Neuronal stem cell (in vitro differentiated cells): ENCODE measurements at regions not wholly inside any gene's neighbourhood (a gene's known extent, or its start where the extent isn't known, plus 50 kb on each side); places are given as distances from the start of the nearest gene placed in this dataset.

Experiments used
- DNase-seq: peaks from one replicate; pipeline ENCODE4 v3.0.0-alpha.2; 2013; ENCODE audit warnings: low spot score
- H2AFZ ChIP-seq: one replicate; pipeline ENCODE4 v1.6.1; 2013; ENCODE audit warnings: mild to moderate bottlenecking, low read length, inconsistent platforms
- H2AK5ac ChIP-seq: 2 replicates; pipeline ENCODE4 v1.6.1; 2013; ENCODE audit warnings: low read depth, mild to moderate bottlenecking, inconsistent platforms, low read length, moderate library complexity, mixed read lengths
- H2BK120ac ChIP-seq: 2 replicates; pipeline ENCODE4 v1.6.1; 2013; ENCODE audit warnings: low read depth, mild to moderate bottlenecking, inconsistent platforms, low read length, moderate library complexity, mixed read lengths
- H2BK12ac ChIP-seq: one replicate; pipeline ENCODE4 v1.6.1; 2013; ENCODE audit warnings: low read length, inconsistent platforms
- H2BK15ac ChIP-seq: 2 replicates; pipeline ENCODE4 v1.6.1; 2013; ENCODE audit warnings: mild to moderate bottlenecking, low read length, inconsistent platforms, mixed read lengths
- H2BK5ac ChIP-seq: one replicate; pipeline ENCODE4 v1.6.1; 2013; ENCODE audit warnings: inconsistent platforms, mild to moderate bottlenecking, low read length, moderate library complexity
- H3K14ac ChIP-seq: one replicate; pipeline ENCODE4 v1.6.1; 2013; ENCODE audit warnings: low read length, inconsistent platforms
- H3K18ac ChIP-seq: 2 replicates; pipeline ENCODE4 v1.6.1; 2013; ENCODE audit warnings: low read length, inconsistent platforms
- H3K23ac ChIP-seq: 2 replicates; pipeline ENCODE4 v1.6.1; 2013; ENCODE audit warnings: low read depth, mild to moderate bottlenecking, mixed read lengths, low read length, inconsistent platforms; ENCODE audit not compliant: poor library complexity
- H3K27ac ChIP-seq: replicated peaks from 3 replicates; pipeline ENCODE4 v1.5.1; 2013; ENCODE audit warnings: low read length, inconsistent platforms
- H3K27me3 ChIP-seq, 3 experiments: 2 replicates each; pipeline ENCODE4 v1.6.1; 2013; ENCODE audit warnings: low read length in 3 of 3, mild to moderate bottlenecking in 2 of 3, inconsistent platforms in 1 of 3, low read depth in 1 of 3, mixed read lengths in 1 of 3, moderate library complexity in 1 of 3; ENCODE audit not compliant: control insufficient read depth in 3 of 3, insufficient read depth in 3 of 3
- H3K36me3 ChIP-seq, 2 donors: replicated peaks in 1 of 2; 2 replicates each; pipeline ENCODE4 v1.6.1; 2013; ENCODE audit warnings: low read length in 2 of 2; ENCODE audit not compliant: control insufficient read depth in 2 of 2, insufficient read depth in 2 of 2
- H3K4ac ChIP-seq: 2 replicates; pipeline ENCODE4 v1.6.1; 2013; ENCODE audit warnings: inconsistent platforms, mild to moderate bottlenecking, low read length, moderate library complexity
- H3K4me1 ChIP-seq, 2 donors: 1 replicate in 1 of 2; 2 replicates in 1 of 2; pipeline ENCODE4 v1.6.1; 2013; ENCODE audit warnings: low read length in 2 of 2, low read depth in 1 of 2; ENCODE audit not compliant: control insufficient read depth in 2 of 2, insufficient read depth in 1 of 2
- H3K4me2 ChIP-seq: one replicate; pipeline ENCODE4 v1.6.1; 2013; ENCODE audit warnings: mild to moderate bottlenecking, low read length, inconsistent platforms; ENCODE audit not compliant: insufficient read depth, poor library complexity, severe bottlenecking
- H3K4me3 ChIP-seq, 2 donors: 2 replicates each; pipeline ENCODE4 v1.5.1; 2013; ENCODE audit warnings: low read length in 2 of 2, mild to moderate bottlenecking in 2 of 2, inconsistent platforms in 1 of 2, moderate library complexity in 1 of 2
- H3K79me1 ChIP-seq: one replicate; pipeline ENCODE4 v1.6.1; 2013; ENCODE audit warnings: low read depth, mild to moderate bottlenecking, inconsistent platforms, low read length, moderate library complexity
- H3K9ac ChIP-seq: one replicate; pipeline ENCODE4 v1.6.1; 2013; ENCODE audit warnings: mild to moderate bottlenecking, low read depth, low read length, inconsistent platforms; ENCODE audit not compliant: poor library complexity
- H3K9me3 ChIP-seq, 2 donors: replicated peaks in 1 of 2; 2 replicates each; pipeline versions ENCODE3 to v1.6.1; 2013; ENCODE audit warnings: low read length in 2 of 2, mild to moderate bottlenecking in 2 of 2, inconsistent platforms in 1 of 2, low read depth in 1 of 2, mixed read lengths in 1 of 2, moderate library complexity in 1 of 2; ENCODE audit not compliant: control insufficient read depth in 2 of 2, insufficient read depth in 1 of 2
- H4K8ac ChIP-seq: one replicate; pipeline ENCODE4 v1.6.1; 2013; ENCODE audit warnings: low read depth, mild to moderate bottlenecking, inconsistent platforms, low read length, moderate library complexity
- H4K91ac ChIP-seq: one replicate; pipeline ENCODE4 v1.6.1; 2013; ENCODE audit warnings: low read length, low read depth, mild to moderate bottlenecking, inconsistent platforms; ENCODE audit not compliant: poor library complexity
- WGBS, 2 donors: extraction: QIAGEN DNeasy Blood & Tissue Kit; methylation state at CpG; one replicate each; pipeline ENCODE4 v1.1.7; 2013; ENCODE audit warnings: missing lambda C conversion rate in 2 of 2, mixed read lengths in 1 of 2; ENCODE audit not compliant: insufficient read length in 2 of 2, insufficient replicate concordance in 1 of 2; ENCODE audit errors: extremely low coverage in 2 of 2; 5-methylcytosine and 5-hydroxymethylcytosine counted together

DNA sequence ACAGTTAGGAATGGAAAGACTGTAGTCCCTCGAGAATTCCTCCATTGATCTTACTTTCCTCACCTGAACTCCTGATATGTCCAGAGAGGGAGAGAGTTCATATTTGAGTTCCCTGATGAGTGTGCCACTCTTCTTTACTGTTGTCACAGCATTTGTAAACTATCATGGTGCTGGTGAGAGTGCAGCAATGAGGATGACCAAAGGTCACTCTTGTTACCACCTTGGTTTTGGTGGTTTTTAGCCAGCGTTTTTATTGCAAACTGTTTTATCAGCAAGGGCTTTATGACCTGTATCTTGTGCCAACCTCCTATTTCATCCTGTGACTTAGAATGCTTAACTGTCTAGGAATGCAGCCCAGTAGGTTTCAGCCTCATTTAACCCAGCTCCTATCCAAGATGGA lies 1062.5 kb downstream of the BCL11A start:
- Histone ChIP-seq H3K4me3 (no peak overlapping the region), H3K4ac (no peak overlapping the region), H2BK5ac (no peak overlapping the region), H2BK120ac (no peak overlapping the region), H3K79me1 (no peaks in the 10 kb centered on the region), H3K23ac (no peak overlapping the region), H3K27me3 (no peaks in the 10 kb centered on the region), H3K9me3 (peaks cover 0 to 2% of the 10 kb centered on the region in 2 donors), H2AK5ac (no peak overlapping the region), H3K18ac (no peak overlapping the region), H3K9ac (no peak overlapping the region), H3K4me2 (no peak overlapping the region), H3K27ac (no peak overlapping the region), H2BK12ac (no peak overlapping the region), H4K8ac (no peak overlapping the region), H2BK15ac (no peak overlapping the region), H3K36me3 (no peaks in the 10 kb centered on the region), H2AFZ (no peak overlapping the region), H3K4me1 (no peaks in the 10 kb centered on the region), H4K91ac (no peak overlapping the region), H3K14ac (no peak overlapping the region)
- WGBS, 2 donors: no CpG with 5 or more reads among the region's 2 CpGs
- no peak for DNase-seq

DNA sequence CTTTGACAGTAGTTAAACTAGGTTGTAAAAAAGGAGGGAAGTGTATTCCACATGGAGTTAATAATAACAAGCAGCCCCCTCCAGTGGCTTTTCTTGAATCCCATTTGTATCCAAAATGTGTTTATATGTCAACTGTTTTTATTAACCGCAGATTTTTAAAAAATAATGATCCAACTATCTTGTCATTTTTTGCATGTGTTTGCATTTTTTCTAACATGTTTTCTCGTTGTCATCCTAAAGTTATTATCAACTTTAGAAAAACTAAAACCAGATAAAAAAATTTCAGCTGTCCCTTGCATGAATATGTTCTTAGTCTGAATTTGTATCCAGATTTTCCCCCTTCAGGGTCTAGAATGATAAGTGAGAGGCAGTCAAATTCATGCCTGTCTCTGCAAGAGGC lies 1063.3 kb downstream of the BCL11A start:
- no peak overlapping the region for H2BK120ac ChIP-seq
- no peak overlapping the region for H3K9ac ChIP-seq
- H3K36me3 ChIP-seq: no peaks in the 10 kb centered on the region
- DNase-seq: no peak
- no peak overlapping the region for H2AK5ac ChIP-seq
- no peak overlapping the region for H3K4me2 ChIP-seq
- no peak overlapping the region for H2BK12ac ChIP-seq
- no peaks in the 10 kb centered on the region for H3K9me3 ChIP-seq
- no peak overlapping the region for H2BK15ac ChIP-seq
- no peak overlapping the region for H3K27ac ChIP-seq
- no peaks in the 10 kb centered on the region for H3K4me1 ChIP-seq
- no peaks in the 10 kb centered on the region for H3K79me1 ChIP-seq
- no CpG with 5 or more reads among the region's 2 CpGs for WGBS, 2 donors
- no peak overlapping the region for H3K23ac ChIP-seq
- H2BK5ac ChIP-seq: no peak overlapping the region
- H3K27me3 ChIP-seq: no peaks in the 10 kb centered on the region
- no peak overlapping the region for H3K4me3 ChIP-seq
- no peak overlapping the region for H3K4ac ChIP-seq
- no peak overlapping the region for H4K8ac ChIP-seq
- no peak overlapping the region for H4K91ac ChIP-seq
- no peak overlapping the region for H3K14ac ChIP-seq
- H2AFZ ChIP-seq: no peak overlapping the region
- H3K18ac ChIP-seq: no peak overlapping the region

DNA sequence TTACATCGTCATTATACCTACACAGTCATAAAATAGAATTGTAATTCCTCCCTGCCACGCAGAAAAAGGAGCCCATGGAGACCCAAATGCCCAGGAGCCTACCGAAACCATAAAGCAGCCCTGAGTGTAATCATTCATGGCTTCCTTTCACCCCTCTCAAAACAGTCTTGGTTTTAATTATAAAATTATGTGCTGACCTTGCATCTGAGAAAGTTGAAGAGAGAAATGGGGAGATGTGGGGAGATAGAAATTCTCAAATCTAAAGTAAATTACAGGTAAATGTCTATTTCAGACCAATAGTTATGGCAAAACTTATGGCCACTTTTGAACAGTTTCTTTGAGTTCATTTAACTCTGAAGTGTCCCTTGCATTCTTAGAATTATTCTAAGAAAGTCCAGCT lies 1068.8 kb downstream of the BCL11A start:
- H3K4ac ChIP-seq: no peak overlapping the region
- H3K36me3 ChIP-seq: no peaks in the 10 kb centered on the region
- no peak overlapping the region for H3K4me2 ChIP-seq
- H3K27ac ChIP-seq: no peak overlapping the region
- H3K27me3 ChIP-seq: no peaks in the 10 kb centered on the region
- no peak overlapping the region for H3K14ac ChIP-seq
- no peak overlapping the region for H3K4me3 ChIP-seq
- no peak overlapping the region for H4K91ac ChIP-seq
- no peaks in the 10 kb centered on the region for H3K9me3 ChIP-seq
- H3K18ac ChIP-seq: no peak overlapping the region
- no CpG with 5 or more reads among the region's 3 CpGs for WGBS, 2 donors
- H4K8ac ChIP-seq: no peak overlapping the region
- H2BK12ac ChIP-seq: no peak overlapping the region
- H2BK15ac ChIP-seq: no peak overlapping the region
- H3K4me1 ChIP-seq: peaks cover 0 to 1% of the 10 kb centered on the region in 2 donors
- no peak for DNase-seq
- H2BK120ac ChIP-seq: no peak overlapping the region
- no peak overlapping the region for H3K23ac ChIP-seq
- H2AFZ ChIP-seq: no peak overlapping the region
- H3K9ac ChIP-seq: no peak overlapping the region
- no peak overlapping the region for H2AK5ac ChIP-seq
- H3K79me1 ChIP-seq: no peaks in the 10 kb centered on the region
- H2BK5ac ChIP-seq: no peak overlapping the region

DNA sequence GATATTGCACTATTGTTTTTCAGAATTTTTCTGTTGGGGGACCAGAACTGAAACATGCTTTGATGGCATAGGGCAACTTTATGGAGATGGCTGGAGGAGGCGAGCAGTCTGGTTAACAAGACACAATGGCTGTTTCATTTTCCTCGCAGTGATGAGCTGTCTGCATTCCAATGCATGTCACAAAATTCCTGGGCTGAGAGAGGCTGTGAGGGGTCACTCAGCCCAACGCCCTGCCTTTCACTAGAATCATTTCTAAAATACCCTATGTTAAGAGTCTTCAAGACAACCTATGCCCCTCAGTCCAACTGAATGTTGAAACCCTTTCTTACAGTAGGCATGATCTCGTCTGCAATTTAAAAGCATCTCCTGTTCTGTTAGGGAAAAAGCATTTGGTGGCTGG lies 1090.0 kb downstream of the BCL11A start:
- H3K4me2 ChIP-seq: no peak overlapping the region

More for the DNA sequence above, 1090.0 kb downstream of the BCL11A start:
- Histone ChIP-seq H4K91ac (no peak overlapping the region), H3K4ac (no peak overlapping the region), H2AK5ac (no peak overlapping the region), H3K27me3 (no peaks in the 10 kb centered on the region), H3K9me3 (no peaks in the 10 kb centered on the region), H3K27ac (no peak overlapping the region), H3K4me1 (peaks cover 2 to 9% of the 10 kb centered on the region in 2 donors), H3K9ac (no peak overlapping the region), H2BK15ac (no peak overlapping the region), H3K23ac (no peak overlapping the region), H2BK5ac (no peak overlapping the region), H2AFZ (no peak overlapping the region), H2BK12ac (no peak overlapping the region), H2BK120ac (no peak overlapping the region), H3K79me1 (no peaks in the 10 kb centered on the region), H3K14ac (no peak overlapping the region), H3K4me3 (no peak overlapping the region), H4K8ac (no peak overlapping the region), H3K36me3 (no peaks in the 10 kb centered on the region), H3K18ac (no peak overlapping the region)
- peak; percentile 18 for DNase-seq
- WGBS, 2 donors: no CpG with 5 or more reads among the region's 4 CpGs
